ENCODE measurements at regions not wholly inside any gene's neighbourhood (a gene's known extent, or its start where the extent isn't known, plus 50 kb on each side); places are given as distances from the start of the nearest gene placed in this dataset.

GRCh38 chr12:91974541-91975085 is 171.0 kb downstream of the BTG1 start:
- DNase-seq (ENCODE audit: low read depth in 3 of 3, low spot score in 1 of 3): no peak

- no peak for DNase-seq (ENCODE audit: low read depth in 3 of 3, low spot score in 1 of 3)
Measured at GRCh38 chr12:91973813-91974212, 171.8 kb downstream of the BTG1 start.

DNA sequence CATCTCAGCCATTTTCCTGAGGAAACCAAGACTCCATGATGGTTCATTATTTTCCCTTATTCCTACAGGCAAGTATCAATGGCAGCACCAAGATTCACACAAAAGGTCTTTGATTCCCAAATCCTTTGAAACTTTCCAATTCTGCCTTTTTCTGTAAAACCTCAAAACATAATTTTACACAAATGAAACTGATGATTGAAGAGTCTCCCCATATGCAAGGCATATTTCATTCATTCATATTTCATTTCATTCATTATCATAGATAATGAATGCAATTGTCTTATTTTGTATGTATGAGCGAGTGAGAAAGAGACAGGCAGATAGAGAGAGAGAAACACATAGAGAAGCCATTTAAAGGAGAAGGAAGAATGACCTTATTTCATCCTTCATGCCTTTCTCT is 172.8 kb downstream of the BTG1 start:
- DNase-seq (ENCODE audit: low read depth in 3 of 3, low spot score in 1 of 3): no peak

GRCh38 chr12:91968777-91969171 is 176.9 kb downstream of the BTG1 start:
- no peak for DNase-seq (ENCODE audit: low read depth in 3 of 3, low spot score in 1 of 3)

DNA sequence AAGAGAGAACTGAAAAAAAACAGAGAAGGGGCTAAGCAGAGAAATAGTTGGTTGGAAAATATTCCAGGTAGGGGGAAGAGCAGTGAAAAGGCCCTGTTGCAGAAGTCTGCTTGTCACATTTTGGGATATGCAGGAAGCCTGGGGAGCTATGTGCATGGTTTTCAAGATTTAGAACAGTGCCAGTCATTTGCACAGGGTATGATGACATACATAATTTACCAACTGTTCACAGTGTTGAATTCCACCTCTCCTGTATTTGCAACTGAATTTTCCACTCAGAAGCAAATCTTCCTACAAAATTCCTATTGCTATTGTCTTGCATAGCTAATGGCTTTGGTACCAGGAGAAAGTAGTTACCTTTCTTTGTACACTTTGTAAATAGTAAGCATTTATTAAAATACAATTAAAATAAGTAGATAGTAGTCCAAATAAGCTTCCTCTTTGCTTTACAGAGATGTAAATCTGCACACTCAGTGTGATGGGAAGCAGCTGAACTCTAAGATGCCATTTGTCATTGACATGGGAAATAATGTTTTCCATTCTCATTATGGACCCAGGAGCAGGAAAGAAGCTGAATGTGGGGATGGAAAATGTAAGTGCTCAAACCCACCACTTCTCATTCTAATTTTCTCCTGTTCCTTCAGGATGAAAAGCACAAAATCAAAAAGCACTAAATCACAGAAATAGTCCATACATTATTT is 177.4 kb downstream of the BTG1 start:
- no peak for DNase-seq (ENCODE audit: low read depth in 3 of 3, low spot score in 1 of 3)

DNA sequence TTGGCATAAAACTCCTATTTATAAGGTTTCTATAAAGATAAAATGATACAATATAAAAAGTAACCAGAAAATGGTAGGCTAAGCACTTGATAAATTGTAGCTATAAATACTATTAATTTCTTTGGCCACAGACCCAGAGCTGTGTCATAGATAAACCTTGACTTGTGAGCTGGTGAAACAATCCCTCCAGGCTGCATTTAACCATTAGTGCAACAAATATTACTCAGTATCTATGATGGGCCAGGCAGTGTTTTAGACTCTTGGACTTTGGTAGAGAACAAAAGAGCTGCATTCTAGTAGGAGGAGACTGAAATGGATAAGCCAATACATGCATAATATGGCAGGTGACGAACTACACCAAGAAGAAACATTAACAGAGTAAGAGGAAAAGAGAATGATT is 178.1 kb downstream of the BTG1 start:
- DNase-seq (ENCODE audit: low read depth in 3 of 3, low spot score in 1 of 3): no peak

- DNase-seq (ENCODE audit: low read depth in 3 of 3, low spot score in 1 of 3): no peak
Measured at GRCh38 chr12:91965781-91966180, 179.9 kb downstream of the BTG1 start.

DNA sequence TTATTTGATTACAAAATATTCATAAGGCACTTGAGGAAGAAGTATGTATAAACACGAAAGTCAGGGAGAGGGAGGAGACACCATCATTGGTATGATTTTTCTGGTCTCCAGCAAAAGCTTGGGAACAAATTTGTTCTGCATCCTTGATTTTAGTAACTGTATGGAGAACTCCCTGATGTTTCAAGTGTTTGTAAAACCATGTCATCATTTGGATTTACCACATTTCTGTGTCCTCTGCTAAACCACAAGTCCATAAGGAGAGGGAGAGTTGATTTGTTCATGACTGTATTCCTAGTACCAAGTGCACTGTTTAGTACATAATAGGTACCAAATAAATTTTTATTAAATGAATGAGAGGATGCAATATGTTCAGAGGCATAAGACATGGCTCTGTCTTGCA is 181.1 kb downstream of the BTG1 start:
- no peak for DNase-seq (ENCODE audit: low read depth in 3 of 3, low spot score in 1 of 3)

DNA sequence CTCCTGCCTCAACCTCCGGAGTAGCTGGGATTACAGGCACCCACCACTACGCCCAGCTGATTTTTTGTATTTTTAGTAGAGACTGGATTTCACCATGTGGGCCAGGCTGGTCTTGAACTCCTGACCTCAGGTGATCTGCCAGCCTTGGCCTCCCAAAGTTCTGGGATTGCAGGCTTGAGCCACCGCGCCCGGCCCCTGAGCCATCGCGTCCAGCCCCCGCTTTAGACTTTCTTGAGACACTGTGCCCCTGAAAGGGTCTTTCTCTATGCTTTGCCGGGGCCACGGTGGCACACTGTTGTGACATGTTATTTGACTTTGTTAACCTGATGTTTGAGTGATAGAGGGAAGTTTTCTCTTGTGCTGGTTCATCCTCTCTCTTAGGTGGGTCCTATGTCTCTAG is 186.4 kb downstream of the BTG1 start:
- DNase-seq (ENCODE audit: low read depth in 3 of 3, low spot score in 1 of 3): no peak

- no peak for DNase-seq (ENCODE audit: low read depth in 3 of 3, low spot score in 1 of 3)
Measured at GRCh38 chr12:91958816-91959215, 186.8 kb downstream of the BTG1 start.

GRCh38 chr12:91954747-91955146 is 190.9 kb downstream of the BTG1 start:
- no peak for DNase-seq (ENCODE audit: low read depth in 3 of 3, low spot score in 1 of 3)

GRCh38 chr12:91954326-91954725 is 191.3 kb downstream of the BTG1 start:
- DNase-seq (ENCODE audit: low read depth in 3 of 3, low spot score in 1 of 3): no peak

GRCh38 chr12:91952916-91953315 is 192.7 kb downstream of the BTG1 start:
- no peak for DNase-seq (ENCODE audit: low read depth in 3 of 3, low spot score in 1 of 3)

- no peak for DNase-seq (ENCODE audit: low read depth in 3 of 3, low spot score in 1 of 3)
Measured at GRCh38 chr12:91951571-91951970, 194.1 kb downstream of the BTG1 start.

GRCh38 chr12:91948504-91948903 is 197.1 kb downstream of the BTG1 start:
- DNase-seq (ENCODE audit: low read depth in 3 of 3, low spot score in 1 of 3): no peak

- no peak for DNase-seq (ENCODE audit: low read depth in 3 of 3, low spot score in 1 of 3)
Measured at GRCh38 chr12:91947459-91947858, 198.2 kb downstream of the BTG1 start.

- DNase-seq (ENCODE audit: low read depth in 3 of 3, low spot score in 1 of 3): no peak
Measured at GRCh38 chr12:91944637-91945036, 201.0 kb downstream of the BTG1 start.

- no peak for DNase-seq (ENCODE audit: low read depth in 3 of 3, low spot score in 1 of 3)
Measured at GRCh38 chr12:91940826-91941570, 204.6 kb downstream of the BTG1 start.

GRCh38 chr12:91940322-91940721 is 205.3 kb downstream of the BTG1 start:
- DNase-seq (ENCODE audit: low read depth in 3 of 3, low spot score in 1 of 3): no peak

DNA sequence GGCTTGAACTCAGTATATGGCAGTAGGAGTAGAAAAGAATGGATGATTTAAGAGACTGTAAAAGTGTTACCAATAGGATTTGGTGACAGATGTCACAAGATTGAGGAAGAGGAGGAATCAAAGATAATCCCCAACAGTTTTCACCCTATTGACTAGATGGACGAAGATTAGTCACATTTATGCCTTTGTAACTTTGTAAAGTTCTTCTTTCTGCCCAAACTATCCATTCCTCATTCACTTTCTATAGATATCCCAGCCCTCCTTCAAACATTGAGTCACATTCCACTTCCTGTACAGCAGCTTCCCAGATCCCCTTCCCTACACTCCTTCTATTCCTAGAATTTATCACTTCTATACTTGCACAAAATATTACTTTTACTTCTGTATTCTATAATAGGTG is 207.9 kb downstream of the BTG1 start:
- no peak for DNase-seq (ENCODE audit: low read depth in 3 of 3, low spot score in 1 of 3)

DNA sequence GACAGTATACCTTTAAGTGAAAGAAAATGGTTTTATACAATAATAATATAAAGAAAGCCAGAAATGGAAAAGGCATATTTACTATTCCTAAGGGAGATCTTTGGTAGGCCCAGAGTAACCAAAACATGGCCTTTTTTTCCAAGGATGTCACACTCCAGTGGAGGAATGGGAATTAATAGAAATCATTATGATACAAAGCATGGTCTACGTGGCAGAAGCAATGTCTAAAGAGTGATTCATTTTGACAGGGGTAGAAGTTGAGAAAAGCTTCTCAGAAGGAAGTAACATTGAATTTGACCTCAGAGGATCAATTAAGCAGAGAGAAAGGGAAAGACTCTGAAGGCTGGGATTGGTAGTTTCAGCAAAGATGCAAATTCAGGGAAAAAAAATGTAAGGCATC is 208.6 kb downstream of the BTG1 start:
- DNase-seq (ENCODE audit: low read depth in 3 of 3, low spot score in 1 of 3): no peak

DNA sequence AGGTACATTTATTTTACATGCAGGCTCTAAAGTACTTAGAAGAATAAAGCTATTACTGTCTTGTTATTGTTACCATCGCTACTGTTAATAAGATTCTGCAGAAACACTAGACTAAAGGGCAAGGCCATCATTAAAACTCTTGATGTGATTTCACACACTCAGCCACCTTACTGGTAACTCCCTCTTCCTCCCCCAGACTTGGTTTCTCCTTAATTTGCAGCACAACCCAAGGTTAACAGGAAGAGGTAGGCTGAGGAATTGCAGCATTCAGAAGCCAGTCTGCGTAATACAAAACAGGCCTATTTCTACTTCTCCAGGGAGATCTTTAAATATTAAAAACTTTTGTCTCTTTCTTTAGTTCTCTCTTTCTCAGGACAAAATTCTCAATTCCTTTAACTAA is 210.3 kb downstream of the BTG1 start:
- DNase-seq (ENCODE audit: low read depth in 3 of 3, low spot score in 1 of 3): no peak

GRCh38 chr12:91931111-91931510 is 214.5 kb downstream of the BTG1 start:
- no peak for DNase-seq (ENCODE audit: low read depth in 3 of 3, low spot score in 1 of 3)

All from stimulated activated CD4-positive, alpha-beta T cell treated with anti-CD3 and anti-CD28 coated beads, TNF-alpha, amount 100 ng/mL, for 1 hour (primary cell).